Ramos (cell line): ENCODE measurements at regions not wholly inside any gene's neighbourhood (a gene's known extent, or its start where the extent isn't known, plus 50 kb on each side); places are given as distances from the start of the nearest gene placed in this dataset.

ENCODE experiments used
- in situ Hi-C: fragments of 300-500 bp; cut with MboI; formaldehyde crosslinking; loops from one replicate; pipeline ENCODE4 v1.14.3; 2022; ENCODE audit warnings: low sequenced_read_pairs; ENCODE audit not compliant: unreplicated experiment

GRCh38 chr21:28233536-28234220 lies 759.0 kb downstream of the LTN1 start:
- in situ Hi-C loops = no loop called here

- in situ Hi-C loops = no loop called here
Measured at GRCh38 chr21:28230559-28230958, 762.1 kb downstream of the LTN1 start.

- in situ Hi-C loops = no loop called here
Measured at GRCh38 chr21:28229814-28230213, 762.9 kb downstream of the LTN1 start.

- in situ Hi-C loops = no loop called here
Measured at GRCh38 chr21:28228636-28228995, 764.1 kb downstream of the LTN1 start.

DNA sequence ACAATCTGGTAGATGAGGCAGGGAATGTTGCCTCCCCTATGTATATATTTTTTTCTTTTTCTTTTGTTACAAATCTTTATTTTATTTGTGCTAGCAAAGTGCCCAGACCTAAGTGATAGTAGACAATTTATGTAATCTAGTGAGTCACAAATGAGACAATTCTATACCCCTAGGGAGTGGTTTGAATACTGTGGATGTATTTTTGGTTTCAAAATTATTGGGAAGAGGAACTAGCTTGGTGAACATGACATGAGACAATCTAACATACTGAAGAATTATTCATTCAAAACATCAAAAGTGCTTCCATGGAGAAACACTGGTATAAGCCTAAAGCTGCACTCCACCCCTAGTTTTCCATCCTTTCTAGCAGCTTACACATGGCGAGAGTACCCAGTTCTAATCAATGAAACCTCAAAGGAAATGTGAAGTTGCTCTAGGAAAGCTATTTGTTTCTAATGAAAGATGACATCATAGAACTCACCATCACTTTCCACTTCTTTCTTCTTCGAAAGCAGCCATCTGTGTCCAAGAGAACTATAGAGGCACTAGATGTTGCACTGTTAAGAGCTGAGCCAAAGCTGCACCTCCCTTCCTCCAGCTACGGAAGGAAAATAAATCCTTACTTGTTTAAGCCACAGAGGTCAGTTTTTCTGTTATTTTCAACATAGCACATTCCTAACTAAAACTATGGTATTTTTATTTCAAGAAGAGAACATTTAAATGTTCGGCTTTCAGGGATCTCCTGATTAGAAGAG lies 764.6 kb downstream of the LTN1 start:
- in situ Hi-C loops = no loop called here

DNA sequence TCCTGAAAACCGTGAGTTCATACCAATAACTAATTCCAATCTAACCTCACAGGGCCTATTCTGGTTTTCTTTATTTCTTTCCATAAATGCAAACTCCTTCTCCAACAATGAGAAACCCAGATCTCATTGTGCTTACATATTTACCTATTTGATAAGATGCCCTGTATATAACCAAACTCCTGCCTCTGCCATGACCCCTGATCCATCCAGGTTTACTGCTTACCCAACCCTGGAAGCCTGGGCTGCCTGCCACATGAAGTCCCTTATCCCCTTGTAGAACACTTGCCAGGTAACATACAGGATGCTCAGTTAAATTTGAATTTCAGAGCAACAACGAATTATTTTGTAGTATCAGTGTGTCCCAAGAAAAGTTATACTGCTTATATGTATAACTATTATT lies 766.1 kb downstream of the LTN1 start:
- in situ Hi-C loops = no loop called here

GRCh38 chr21:28224191-28224726 lies 768.4 kb downstream of the LTN1 start:
- in situ Hi-C loops = no loop called here

- in situ Hi-C loops = no loop called here
Measured at GRCh38 chr21:28221984-28222383, 770.7 kb downstream of the LTN1 start.

GRCh38 chr21:28220680-28221079 lies 772.0 kb downstream of the LTN1 start:
- in situ Hi-C loops = no loop called here

GRCh38 chr21:28216976-28217523 lies 775.6 kb downstream of the LTN1 start:
- in situ Hi-C loops = no loop called here

GRCh38 chr21:28215214-28215954 lies 777.3 kb downstream of the LTN1 start:
- in situ Hi-C loops = no loop called here

GRCh38 chr21:28214786-28215185 lies 777.9 kb downstream of the LTN1 start:
- in situ Hi-C loops = no loop called here

- in situ Hi-C loops = no loop called here
Measured at GRCh38 chr21:28213261-28213660, 779.4 kb downstream of the LTN1 start.

GRCh38 chr21:28212061-28212460 lies 780.6 kb downstream of the LTN1 start:
- in situ Hi-C loops = no loop called here

- in situ Hi-C loops = no loop called here
Measured at GRCh38 chr21:28207436-28208173, 785.1 kb downstream of the LTN1 start.

- in situ Hi-C loops = no loop called here
Measured at GRCh38 chr21:28200726-28201125, 792.0 kb downstream of the LTN1 start.

DNA sequence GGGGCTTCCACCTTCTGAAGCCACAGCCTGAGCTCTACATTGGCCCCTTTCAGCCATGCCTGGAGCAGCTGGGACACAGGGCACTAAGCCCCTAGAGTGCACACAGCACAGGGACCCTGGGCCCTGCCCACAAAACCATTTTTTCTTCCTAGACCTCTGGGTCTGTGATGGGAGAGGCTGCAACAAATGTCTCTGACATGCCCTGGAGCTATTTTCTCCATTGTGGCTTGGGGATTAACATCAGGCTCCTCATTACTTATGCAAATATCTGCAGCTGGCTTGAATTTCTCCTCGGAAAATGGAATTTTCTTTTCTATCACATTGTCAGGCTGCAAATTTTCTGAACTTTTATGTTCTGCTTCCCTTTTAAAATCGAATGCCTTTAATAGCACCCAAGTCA lies 795.7 kb downstream of the LTN1 start:
- in situ Hi-C loops = no loop called here

GRCh38 chr21:28193189-28193588 lies 799.5 kb downstream of the LTN1 start:
- in situ Hi-C loops = no loop called here

DNA sequence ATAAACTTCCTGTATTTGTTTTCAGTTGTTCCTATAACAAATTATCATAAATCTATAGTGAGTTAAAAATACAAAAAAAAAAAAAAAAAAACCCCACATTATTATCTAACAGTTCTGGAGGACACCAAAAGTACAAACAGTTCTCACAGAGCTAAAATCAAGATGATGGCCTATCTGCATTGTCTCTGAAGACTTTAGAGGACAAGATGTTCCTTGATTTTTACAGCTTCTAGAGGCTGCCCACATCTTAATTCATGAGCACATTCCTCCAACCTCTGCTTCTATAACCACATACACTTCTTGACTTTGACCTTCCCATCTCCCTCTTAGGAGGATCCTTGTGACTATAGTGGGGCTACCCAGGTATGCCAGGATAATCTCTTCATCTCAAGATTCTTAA lies 806.1 kb downstream of the LTN1 start:
- in situ Hi-C loops = no loop called here

GRCh38 chr21:28181730-28182129 lies 810.9 kb downstream of the LTN1 start:
- in situ Hi-C loops = no loop called here
